HFF-Myc (cell line): ENCODE measurements at regions not wholly inside any gene's neighbourhood (a gene's known extent, or its start where the extent isn't known, plus 50 kb on each side); places are given as distances from the start of the nearest gene placed in this dataset.
"Not testable (repeated sequence)": the region's sequence is repeated elsewhere in the genome, so short reads cannot be mapped to it uniquely, and the experiment has no call there.

Source experiments
- DNase-seq: peaks from one replicate; pipeline ENCODE4 v3.0.0-alpha.2; 2011; ENCODE audit warnings: low read depth; ENCODE audit errors: extremely low read depth
- H3K4me3 ChIP-seq: replicated peaks from 2 replicates; pipeline ENCODE4 v1.5.1; 2011; ENCODE audit warnings: low read depth, mild to moderate bottlenecking, control low read depth, low read length
- TF ChIP-seq, protein P1 (sequence below): IDR thresholded peaks from 2 replicates; pipeline ENCODE4 v1.5.1; 2012; ENCODE audit warnings: mild to moderate bottlenecking, low read depth, low read length, control low read depth; ENCODE audit errors: missing control alignments

DNA sequence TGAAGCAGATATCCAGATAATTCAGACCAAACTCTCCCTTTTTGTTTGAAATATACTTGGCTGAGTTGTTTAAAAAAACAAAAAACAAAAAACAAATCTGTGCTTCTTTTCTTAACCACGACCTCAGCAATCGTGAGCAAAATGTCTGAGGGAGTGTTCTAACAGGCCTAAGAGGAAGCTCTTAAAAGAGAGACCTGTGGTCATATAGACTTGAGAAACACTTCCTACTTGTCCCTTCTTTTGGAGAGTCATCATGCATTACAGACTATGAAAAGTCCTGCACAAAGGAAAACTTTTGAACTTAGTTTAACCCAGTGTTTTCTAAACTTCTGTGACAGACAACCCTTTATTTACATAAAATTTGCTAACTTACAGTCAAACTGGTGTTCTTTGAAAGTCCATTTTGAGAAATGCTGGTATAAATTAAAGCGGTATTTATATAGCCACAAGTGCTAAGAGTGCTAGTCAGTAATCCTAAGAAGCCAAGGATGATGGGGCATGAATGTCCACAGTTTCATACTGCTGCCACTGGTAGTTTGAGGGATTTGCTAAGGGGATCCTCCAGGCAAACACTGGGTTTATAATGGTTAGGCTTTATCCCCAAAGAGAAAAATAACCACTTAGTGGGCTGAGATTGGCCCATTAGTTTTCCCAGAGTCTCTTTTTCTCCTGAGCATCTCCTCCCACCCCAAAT is 199.8 kb downstream of the LRRC70 start:
- DNase-seq: no peak
- no peak overlapping the region for H3K4me3 ChIP-seq
- TF ChIP-seq, protein P1, sequence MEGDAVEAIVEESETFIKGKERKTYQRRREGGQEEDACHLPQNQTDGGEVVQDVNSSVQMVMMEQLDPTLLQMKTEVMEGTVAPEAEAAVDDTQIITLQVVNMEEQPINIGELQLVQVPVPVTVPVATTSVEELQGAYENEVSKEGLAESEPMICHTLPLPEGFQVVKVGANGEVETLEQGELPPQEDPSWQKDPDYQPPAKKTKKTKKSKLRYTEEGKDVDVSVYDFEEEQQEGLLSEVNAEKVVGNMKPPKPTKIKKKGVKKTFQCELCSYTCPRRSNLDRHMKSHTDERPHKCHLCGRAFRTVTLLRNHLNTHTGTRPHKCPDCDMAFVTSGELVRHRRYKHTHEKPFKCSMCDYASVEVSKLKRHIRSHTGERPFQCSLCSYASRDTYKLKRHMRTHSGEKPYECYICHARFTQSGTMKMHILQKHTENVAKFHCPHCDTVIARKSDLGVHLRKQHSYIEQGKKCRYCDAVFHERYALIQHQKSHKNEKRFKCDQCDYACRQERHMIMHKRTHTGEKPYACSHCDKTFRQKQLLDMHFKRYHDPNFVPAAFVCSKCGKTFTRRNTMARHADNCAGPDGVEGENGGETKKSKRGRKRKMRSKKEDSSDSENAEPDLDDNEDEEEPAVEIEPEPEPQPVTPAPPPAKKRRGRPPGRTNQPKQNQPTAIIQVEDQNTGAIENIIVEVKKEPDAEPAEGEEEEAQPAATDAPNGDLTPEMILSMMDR: no peak

DNA sequence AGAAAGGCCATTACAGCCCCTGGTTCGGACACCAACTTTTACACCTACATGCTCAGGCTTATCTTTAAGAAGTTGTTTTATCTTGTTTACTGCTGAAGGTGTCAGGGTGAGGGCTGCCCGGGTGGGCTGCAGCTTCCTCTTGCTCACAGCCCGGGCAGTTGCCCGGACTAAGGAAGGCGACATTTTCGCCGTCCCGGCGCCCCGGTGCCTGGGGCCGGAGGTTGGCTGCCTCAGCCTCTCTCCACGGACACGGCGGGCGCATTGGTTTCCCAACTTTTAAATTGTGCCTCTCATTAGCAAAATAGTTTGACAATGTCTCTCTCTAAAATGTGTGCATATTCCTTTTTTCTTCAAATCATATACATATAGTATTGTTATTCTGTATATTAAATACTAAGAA is 198.5 kb downstream of the LRRC70 start:
- H3K4me3 ChIP-seq, DNase-seq: not testable (repeated sequence)

DNA sequence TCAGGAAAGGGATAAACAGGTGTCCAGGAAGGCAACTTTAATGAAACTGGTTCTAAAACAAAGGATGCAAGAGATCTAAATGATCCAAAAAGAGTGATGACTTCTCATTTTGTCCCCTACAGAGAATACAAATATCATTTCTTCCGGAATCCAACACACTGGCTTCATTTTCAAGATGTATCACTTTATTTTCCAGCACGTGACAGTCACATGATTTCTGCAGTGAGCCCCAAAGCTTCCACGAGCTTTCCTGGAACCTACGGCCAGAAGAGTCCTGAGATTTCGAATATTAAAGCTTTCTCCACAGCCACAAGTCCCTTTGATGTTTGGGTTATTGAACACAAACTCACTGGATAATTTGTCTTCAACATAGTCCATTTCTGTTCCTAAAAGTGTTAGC is 198.0 kb downstream of the LRRC70 start:
- not testable (repeated sequence) for DNase-seq, H3K4me3 ChIP-seq

DNA sequence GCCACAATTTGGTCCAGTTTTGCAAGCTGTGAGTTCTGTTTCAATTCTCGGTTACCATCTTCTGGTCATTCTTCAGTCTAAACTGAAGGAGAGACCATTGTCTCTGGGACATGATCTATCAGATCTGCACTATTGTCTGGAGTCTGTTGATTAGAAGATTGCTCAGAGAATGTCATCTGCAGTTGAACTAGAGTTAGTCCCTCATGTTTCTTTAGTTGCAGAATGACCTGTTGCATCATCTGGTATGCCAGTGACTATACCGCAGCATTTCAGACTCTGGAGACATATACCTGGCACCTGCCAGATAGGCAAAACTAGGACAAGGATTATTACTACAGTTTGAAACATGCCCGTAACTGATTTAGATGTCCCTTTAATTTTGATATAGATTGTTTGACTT is 194.8 kb downstream of the LRRC70 start:
- DNase-seq: no peak
- TF ChIP-seq, protein P1: no peak
- H3K4me3 ChIP-seq: no peak overlapping the region

DNA sequence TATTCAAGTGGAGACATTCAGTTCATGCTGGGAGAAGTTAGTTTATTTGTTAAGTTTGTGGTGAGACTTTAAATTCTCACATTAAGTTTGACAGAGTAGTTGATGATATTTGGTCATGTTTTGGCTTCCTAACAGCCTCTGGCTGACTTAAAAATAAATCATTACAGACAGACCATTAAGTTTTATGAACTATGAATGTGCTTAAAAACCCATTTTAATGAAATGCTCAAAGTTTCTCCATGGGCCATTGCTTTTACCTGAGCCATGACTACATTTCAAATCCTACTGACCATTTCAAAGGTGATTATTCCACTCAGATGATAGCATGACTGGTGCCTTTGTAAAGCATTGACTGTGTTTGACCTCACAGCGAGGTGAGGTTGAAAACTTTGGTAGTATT is 192.7 kb downstream of the LRRC70 start:
- no peak for DNase-seq
- TF ChIP-seq, protein P1: no peak
- H3K4me3 ChIP-seq: no peak overlapping the region

DNA sequence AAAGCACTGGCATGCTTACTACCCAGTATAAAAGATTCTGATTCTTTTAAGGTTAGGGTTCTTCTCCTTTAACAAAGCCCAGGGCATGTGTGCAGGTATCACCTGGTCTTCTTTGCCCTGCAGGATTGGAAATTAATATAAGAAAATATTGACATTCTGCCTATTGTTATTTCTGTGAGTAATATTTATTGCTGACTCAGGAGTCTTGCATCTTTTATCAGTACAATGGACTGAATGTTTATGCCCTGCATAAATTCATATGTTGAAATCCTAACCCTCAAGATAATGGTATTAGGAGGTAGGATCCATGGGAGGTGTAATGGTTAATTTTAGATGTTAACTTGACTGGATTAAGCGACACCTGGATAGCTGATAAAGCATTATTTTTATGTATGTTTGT is 189.0 kb downstream of the LRRC70 start:
- no peak for DNase-seq
- H3K4me3 ChIP-seq: no peak overlapping the region
- TF ChIP-seq, protein P1: no peak

DNA sequence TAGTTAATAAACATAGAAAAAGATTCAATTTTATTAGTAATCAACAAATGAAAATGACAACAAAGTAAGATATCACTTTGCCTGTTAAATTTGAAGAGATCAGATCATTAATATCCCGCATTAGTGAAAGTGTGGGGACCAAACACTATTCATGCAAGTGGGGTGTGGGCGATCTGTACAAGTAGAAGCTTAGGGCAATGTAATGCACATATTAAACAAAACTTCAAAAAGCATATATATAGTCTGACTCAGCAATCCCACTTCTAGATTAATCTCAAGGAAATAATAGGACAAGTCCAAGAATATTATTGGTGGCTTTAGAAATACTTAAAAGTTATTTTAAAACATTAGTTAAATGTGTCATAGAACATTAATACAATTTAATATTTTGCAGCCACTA is 188.5 kb downstream of the LRRC70 start:
- no peak overlapping the region for H3K4me3 ChIP-seq
- TF ChIP-seq, protein P1: no peak
- DNase-seq: no peak

DNA sequence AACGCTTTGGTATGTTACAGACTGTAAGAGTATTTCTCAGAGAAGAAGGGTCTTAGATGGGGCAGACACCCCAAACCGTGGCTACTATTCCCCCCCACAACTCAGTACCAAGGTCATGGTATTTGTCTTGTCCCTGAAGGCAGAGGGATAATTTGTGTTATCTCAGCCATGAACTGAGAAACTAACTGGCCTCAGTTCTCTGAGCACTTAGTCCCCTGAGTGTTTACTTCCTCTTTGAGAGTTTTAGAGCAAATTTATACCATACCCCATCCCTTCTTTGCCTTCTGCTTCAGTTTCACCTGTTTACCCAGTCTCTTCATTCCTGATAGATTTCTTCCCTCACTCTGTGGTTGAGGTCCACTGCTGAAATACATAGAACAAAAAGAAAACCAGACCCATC is 183.9 kb downstream of the LRRC70 start:
- TF ChIP-seq, protein P1: no peak
- DNase-seq: no peak
- H3K4me3 ChIP-seq: no peak overlapping the region

DNA sequence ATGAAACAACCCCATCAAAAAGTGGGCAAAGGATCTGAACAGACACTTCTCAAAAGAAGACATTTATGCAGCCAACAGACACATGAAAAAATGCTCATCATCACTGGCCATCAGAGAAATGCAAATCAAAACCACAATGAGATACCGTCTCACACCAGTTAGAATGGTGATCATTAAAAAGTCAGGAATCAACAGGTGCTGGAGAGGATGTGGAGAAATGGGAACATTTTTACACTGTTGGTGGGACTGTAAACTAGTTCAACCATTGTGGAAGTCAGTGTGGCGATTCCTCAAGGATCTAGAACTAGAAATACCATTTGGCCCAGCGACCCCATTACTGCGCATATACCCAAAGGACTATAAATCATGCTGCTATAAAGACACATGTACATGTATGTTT is 179.1 kb downstream of the LRRC70 start:
- not testable (repeated sequence) for H3K4me3 ChIP-seq, DNase-seq

DNA sequence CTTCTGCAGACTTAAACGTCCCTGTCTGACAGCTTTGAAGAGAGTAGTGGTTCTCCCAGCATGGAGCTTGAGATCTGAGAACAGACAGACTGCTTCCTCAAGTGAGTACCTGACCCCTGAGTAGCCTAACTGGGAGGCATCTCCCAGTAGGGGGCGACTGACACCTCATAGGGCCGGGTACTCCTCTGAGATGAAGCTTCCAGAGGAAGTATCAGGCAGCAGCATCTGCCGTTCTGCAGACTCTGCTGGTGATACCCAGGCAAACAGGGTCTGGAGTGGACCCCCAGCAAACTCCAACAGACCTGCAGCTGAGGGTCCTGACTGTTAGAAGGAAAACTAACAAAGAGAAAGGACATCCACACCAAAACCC is 174.4 kb downstream of the LRRC70 start:
- H3K4me3 ChIP-seq, DNase-seq: not testable (repeated sequence)

DNA sequence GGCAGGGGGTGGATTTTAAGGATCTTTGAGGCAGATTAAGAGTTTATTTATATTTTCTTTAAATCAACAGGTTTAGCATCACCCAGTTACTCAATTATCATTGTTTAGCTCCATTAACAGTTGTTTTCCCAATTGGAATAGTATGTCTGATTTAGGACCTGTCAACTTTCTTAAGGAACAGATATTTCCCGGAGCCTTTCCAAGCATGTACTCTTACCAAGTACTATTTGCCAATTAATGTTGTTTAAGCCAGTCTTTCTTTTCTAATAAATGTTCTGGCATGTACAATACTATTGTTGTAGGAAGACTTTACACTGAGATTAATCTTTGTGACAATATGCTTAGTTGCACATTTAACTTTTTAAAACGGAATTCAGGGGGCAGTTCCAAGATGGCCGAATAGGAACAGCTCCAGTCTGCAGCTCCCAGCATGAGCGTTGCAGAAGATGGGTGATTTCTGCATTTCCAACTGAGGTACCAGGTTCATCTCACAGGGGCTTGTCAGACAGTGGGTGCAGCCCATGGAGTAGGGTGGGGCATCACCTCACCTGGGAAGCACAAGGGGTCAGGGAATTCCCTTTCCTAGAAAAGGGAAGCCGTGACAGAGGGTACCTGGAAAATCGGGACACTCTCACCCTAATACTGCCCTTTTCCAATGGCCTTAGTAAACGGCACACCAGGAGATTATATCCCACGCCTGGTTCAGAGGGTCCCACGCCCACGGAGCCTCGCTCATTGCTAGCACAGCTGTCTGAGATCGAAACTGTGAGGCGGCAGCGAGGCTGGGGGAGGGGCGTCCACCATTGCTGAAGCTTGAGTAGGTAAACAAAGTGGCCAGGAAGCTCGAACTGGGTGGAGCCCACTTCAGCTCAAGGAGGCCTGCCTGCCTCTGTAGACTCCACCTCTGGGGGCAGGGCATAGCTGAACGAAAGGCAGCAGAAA is 173.7 kb downstream of the LRRC70 start:
- not testable (repeated sequence) for H3K4me3 ChIP-seq, DNase-seq
